Suprapubic skin (tissue), 4 donors: ENCODE measurements at regions not wholly inside any gene's neighbourhood (a gene's known extent, or its start where the extent isn't known, plus 50 kb on each side); places are given as distances from the start of the nearest gene placed in this dataset.

ENCODE experiments used
- EP300 ChIP-seq: sonication (generic); formaldehyde crosslinking; IDR thresholded peaks from one replicate; pipeline ENCODE4 v1.6.1; 2017; ENCODE audit warnings: antibody characterized with exemption
- POLR2A ChIP-seq, 2 donors: fragments of 450-650 bp; IDR thresholded peaks; one replicate each; pipeline ENCODE4 v1.6.1; 2017; ENCODE audit warnings: antibody characterized with exemption in 2 of 2, mild to moderate bottlenecking in 2 of 2, moderate library complexity in 2 of 2
- POLR2AphosphoS5 ChIP-seq, 3 donors: sonication (generic); formaldehyde crosslinking; IDR thresholded peaks; one replicate each; pipeline ENCODE4 v1.6.1; 2017; ENCODE audit warnings: antibody characterized with exemption in 3 of 3

- TF ChIP-seq POLR2A (IDR thresholded peaks at IDR 0.05) = no peak
- no peak for TF ChIP-seq EP300
- TF ChIP-seq POLR2AphosphoS5 (IDR thresholded peaks at IDR 0.05) = no peak
Measured at GRCh38 chr7:73920406-73921134, 59.6 kb downstream of the TMEM270 start.
